ENCODE measurements at regions not wholly inside any gene's neighbourhood (a gene's known extent, or its start where the extent isn't known, plus 50 kb on each side); places are given as distances from the start of the nearest gene placed in this dataset.

DNA sequence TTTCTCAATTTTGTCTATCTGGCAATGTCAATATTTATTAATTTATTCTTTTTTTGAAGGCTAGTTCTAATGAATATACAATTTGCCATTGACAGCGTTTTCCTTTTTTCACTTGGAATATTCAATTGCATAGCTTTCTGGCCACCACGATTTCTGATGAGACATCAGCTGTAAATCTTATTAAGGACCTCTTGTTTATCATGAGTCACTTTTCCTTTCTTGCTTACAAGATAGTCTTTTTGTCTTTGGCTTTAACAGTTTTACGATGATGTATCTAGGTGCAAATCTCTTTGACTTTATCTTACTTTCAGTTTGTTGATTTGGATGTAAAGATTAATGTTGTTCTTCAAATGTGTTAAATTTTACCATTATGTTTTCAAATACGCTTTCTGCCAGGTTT is 991.6 kb upstream of the SLC10A2 start:
- TF ChIP-seq CTCF (tag by site-specific recombination; IDR thresholded peaks at IDR 0.05) (no peak), YY1 (tag by site-specific recombination; IDR thresholded peaks at IDR 0.05) (no peak)
- TF ChIP-seq, protein P1, sequence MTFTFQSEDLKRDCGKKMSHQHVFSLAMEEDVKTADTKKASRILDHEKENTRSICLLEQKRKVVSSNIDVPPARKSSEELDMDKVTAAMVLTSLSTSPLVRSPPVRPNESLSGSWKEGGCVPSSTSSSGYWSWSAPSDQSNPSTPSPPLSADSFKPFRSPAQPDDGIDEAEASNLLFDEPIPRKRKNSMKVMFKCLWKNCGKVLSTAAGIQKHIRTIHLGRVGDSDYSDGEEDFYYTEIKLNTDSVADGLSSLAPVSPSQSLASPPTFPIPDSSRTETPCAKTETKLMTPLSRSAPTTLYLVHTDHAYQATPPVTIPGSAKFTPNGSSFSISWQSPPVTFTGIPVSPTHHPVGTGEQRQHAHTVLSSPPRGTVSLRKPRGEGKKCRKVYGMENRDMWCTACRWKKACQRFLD (tag by site-specific recombination; IDR thresholded peaks at IDR 0.05) = no peak
